NCI-H2196 (cell line): ENCODE measurements at regions not wholly inside any gene's neighbourhood (a gene's known extent, or its start where the extent isn't known, plus 50 kb on each side); places are given as distances from the start of the nearest gene placed in this dataset.

ENCODE experiments used
- DNase-seq: peaks from one replicate; lab custom pipeline; 2025; ENCODE audit not compliant: unreplicated experiment; lab: John Stamatoyannopoulos, UW

DNA sequence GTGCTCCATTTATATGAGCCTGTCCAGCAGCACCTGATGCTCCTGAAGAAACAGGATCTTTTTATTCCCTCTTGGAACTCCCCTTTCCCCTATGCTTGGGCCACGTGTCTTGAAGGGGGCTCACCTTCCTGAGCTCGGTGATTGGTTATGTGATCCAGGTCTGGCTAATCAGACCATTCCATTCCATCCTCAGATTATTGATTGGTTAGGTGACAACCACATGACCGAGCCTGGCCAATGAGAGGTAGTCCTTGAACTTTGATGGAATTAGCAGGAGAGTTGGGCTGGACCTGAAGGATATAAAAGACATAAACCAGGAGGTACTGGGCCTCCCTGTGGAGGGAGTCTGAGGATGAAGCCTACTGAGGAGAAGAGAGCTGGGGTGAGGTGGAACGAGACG, 216.6 kb upstream of the LHX5 start:
- no peak for DNase-seq

DNA sequence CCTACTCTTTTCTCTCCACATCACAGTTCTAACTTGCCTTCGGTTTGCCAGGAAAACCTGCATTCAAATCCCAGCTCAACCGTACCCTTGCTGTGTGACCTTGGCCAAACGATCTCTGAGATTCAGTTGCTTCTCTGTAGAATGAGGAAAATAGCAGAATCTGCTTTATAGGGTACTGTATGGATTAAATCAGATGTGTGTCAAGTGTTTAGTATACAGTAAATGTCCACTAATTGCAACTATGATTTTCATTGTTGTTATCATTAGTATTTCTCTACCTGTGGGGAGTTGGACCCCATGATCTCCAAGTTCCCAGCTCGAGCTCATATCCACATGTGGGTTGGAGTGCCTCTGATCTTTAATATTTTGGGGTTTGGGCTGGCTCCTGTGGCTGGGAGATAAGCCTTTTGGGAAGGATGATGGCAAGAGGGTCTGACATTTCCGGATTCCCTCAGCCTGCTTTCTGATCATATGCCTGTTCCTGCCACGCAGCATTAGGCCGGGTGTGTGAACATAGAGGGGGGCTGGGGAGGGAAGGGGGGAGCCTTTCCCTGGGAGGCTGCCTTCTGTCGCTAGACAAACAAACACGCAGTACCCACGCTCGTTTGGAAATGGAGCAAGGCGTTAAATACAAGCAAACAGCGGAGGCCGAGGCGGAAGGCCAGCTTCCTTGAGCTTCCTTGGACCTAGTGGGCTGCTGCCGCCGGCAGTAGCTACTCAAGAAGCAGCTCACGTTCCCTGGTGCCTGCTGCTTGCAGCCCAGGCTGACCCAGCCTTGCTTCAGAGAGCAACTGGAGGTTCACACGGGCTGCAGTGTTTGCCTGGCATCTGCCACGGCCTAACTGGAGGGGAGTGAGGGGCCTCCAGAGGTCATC, 213.5 kb upstream of the LHX5 start:
- DNase-seq: peak; percentile 7

DNA sequence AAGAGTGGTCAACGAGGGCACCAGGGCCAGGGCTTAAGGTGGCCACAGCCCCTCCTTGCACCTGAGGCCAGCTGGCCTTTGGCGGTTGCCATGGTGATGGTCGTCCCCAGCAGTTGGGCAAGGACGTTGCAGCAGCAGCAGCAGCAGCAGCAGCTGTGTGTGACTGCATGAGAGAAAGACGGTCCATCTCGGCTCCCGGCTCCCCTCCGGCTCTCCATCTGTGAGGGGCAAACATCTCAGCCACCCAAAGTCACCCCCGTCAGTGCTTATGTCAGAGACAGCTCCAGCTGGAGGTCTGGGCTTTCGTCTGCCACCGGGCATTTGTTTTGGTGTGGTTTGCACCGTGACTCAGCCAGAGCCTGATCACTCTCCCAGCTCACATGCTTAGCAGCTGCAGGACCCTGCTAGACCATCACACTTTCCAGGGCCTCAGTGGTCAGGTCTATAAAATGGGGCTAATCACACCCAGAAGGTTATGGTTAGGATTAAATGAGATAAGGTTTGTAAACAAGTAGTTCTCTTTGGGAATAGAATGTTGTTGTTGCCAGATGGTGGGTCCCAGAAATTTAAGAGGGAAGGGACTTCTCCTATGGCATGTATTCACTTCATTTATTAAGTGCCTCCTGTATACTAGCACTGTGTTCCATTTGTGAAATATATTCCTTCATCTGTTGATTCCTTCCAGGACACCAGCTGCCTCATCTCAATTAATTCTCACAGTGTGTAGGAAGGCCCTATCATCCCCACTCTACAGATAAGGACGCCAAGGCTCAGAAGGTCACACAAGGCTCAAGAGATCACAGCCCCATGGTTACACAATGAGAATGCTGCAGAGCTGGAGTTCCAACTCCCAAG, 212.6 kb upstream of the LHX5 start:
- peak; percentile 54 for DNase-seq

DNA sequence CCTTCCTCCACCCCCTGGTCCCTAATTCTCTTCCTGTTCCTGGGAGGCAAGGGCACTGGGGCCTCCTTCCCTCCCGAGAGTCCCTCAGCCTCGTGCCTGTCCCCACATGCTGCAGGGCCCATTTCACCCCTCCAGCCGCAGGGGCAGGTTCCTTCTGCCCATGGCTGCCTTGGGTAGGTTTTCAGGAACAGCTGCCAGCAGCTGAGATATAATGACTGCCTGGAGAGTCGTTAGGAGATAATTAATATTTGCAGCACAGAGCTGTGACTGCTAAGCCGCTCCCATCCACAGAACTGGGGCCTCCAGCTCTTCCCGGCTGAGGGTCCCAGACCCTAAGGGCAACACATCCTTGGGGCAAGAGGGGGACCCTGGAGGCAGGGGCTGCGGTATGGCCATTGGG, 211.9 kb upstream of the LHX5 start:
- peak; percentile 20 for DNase-seq

DNA sequence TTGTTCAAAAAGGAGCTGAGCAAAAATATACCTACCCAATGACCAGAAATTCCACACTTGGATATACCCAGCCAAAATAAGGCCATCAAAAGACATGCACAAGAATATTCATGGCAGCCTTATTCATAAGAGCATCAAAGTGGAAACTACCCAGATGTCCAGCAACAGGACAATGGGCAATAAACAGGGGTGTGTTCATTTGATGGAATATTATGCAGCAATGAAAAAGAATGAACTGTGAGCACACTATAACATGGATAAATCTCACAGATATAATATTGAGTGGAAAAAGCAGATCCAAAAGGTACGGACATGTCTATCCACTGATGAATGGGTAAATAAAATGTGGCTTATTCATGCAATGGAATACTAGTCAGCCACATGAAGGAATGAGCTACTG, 209.2 kb upstream of the LHX5 start:
- no peak for DNase-seq

DNA sequence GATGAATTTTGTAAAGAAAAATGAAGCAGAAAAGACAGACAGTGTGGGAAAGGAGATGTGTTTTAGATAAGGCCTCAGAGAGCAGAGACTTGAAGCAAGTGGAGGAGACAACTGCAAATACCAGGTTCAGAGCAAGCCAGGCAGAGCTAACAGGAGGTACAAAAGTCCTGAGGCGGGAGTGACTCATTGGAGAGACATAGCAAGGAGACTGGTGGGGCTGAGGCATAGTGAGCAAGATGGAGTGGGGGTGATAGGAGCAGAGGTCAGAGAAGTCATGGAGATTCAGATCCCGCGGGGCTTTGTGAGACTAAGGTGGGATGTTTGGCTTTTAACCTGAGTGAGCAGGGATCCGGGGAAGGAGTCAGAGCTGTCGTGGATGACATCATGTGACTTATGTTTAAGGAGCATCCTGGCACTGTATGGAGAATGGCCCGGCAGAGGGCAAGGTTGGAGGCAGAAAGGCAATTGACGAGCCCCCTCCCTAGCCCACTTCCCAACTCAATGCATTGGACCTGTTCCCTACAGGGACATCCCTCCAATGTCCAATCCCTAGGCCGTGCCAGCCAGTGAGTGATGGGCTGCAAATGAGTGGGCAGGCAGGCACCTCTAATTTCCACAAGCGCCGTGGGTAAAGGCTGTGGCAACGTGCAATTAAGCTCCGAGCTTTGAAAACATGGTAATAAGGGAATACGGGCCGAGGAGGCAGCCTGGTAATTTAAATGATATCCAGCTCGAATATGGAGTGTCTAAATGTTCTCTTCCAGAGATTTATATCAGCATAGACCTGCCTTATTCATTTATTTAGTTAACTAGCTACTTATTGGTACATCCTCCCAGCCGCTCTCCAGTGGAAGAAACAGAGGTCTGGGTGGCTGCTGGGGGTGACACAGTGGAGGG, 206.8 kb upstream of the LHX5 start:
- no peak for DNase-seq

DNA sequence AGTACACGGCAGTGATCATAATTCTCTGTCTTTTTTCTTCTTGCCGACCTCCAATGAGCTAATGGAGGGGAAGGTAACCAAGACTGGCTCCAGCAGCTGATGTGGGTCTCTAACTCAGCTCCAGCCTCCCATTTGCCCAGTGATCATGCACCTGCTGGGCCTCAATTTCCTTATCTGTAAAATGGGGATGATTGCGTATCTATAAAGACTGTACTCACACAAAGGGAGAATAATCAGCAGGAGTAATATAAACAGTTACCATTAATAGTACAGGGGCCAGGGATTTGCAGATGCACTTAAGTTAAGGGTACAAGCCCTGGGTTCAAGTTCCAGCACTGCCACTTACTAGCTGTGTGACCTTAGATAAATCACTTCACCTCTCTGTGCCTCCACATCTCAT, 204.9 kb upstream of the LHX5 start:
- no peak for DNase-seq

DNA sequence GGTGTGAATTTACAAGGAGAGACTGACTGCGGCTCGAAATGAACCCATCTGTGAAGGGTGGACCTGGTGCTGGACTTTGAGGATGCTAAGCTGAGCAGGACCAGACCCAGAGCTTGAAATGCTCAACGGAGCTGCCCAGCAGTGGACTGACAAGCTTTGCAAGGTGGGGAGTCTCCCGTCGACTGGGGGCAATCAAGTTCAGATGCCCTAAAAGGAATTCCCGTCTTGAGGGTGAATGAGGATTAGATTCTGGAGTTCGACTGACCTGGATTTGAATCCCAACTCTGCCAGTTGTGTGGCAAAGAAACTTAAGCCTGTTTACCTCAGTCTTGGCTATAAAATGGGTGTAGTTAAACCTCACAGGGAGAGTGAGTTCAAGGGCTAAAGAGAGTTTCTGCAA, 204.4 kb upstream of the LHX5 start:
- DNase-seq: no peak

DNA sequence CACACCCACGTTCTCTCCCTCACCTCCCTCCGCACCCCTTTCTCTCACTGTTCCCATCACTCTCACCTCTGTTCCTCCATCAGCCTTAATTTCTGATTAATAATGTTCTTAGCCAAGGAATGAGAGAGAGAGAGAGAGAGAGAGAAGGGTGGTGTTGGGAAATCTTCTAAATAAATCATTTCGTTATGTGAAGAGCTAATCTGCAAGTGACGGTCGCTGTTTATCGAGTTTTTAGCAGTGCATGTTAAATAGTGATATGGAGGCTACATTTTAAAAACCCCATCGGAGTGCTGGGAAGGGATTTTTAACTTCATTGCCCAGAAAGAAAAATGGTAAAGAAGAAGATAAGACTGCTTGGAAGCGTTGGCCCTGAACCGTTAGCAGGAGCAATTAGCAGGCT, 203.3 kb upstream of the LHX5 start:
- no peak for DNase-seq

DNA sequence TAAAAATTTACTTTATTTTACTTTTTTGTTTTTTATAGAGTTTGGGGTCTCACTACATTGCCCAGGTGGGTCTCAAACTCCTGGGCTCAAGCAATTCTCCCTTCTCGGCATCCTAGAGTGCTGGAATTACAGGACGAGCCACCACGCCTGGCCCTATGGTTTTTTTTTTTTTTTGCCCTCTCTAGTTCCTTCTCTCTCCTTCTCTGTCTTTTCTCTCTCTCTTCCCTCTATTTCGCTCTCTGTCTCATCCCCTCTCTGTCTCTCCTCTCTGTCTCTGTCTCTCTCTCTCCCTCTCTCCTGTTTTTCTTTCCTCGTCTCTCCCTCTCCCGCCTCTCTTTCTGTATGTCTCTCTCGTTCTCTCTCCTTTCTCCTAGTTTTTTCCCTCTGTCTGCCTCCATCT, 202.6 kb upstream of the LHX5 start:
- DNase-seq: no peak

DNA sequence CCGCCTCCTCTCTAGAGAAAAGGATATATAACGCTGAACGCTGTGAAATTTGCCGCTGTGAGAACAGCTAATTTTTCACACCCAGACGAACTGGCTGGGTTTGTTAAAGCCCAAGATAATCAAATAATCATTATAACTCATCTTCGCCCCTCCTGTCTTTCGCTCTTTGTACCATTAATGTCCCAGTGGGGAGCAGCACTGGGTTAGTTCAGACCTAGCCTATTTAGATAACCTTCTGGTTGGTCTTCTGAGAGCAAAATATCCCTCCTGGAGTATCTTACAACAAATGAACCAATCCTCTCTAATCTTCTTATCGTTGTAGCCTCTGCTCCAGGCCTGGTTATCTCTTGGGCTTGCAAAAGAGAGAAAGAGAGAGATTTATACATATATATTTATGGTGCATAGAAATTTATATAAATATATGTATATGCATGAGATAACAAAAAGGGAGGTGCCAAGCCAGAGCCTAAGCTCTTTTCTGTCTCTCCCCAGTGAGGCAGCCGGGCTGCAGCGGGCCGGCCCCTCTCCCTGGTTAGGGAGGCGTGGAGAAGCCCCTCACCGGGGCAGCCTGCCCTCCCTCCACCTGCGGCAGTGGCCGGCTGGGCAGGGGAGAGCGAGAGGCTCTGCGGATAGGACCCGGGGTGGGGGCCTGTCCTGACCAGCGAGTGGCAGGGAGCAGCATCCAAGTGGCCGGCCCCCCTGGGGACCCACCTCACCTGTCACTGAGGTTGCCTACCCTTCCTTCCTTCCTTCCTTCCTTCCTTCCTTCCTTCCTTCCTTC, 202.0 kb upstream of the LHX5 start:
- no peak for DNase-seq

DNA sequence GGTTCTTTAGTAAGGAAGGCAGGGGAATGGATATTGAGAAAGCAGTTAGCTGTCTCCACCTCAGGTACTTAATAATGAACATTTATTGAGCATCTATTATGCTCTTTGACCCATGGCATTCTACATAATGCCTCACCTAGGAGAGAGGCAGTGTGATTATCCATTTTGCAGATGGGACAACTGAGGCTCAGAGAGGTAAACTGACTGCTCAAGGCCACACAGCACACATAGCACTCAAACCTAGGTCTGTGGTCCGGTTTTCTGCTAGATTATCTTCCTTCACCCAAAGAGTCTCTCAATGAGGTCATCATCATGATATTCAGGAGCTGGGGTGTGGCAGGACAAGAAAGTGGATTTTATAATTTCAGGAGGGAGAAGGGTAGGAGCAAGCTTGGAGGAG, 199.1 kb upstream of the LHX5 start:
- no peak for DNase-seq

DNA sequence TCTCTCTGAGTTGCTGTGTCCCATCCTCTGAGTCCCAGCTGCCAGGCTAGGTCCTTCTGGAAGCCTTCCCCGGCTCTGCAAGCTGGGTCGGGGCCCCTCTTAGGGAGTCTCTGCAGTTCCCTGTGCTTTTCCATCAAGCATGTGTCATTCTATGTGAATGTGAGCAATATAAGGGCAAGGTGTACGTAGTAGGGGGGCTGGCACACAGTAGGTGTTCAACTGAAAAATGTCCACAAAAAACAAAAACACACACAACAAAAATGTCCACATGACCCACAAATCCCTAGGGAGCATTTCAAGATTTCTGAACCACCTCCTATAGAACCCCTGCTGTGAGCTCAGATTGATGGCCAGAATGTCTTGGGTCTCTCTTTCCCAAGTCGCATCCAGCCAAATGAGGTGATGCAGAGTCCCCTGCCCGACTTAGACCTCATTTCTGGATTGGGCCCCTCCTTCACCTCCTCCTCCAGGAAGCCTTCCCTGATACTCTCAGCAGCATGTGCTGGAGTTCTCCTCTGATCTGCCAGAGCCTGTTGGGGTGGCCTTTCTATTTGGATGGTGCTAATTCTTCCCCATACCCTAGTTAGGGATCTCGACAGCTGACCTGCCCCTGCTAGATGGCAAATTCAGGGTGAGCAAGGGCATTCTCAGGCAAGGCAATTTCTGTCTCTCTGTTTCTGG, 196.1 kb upstream of the LHX5 start:
- no peak for DNase-seq

DNA sequence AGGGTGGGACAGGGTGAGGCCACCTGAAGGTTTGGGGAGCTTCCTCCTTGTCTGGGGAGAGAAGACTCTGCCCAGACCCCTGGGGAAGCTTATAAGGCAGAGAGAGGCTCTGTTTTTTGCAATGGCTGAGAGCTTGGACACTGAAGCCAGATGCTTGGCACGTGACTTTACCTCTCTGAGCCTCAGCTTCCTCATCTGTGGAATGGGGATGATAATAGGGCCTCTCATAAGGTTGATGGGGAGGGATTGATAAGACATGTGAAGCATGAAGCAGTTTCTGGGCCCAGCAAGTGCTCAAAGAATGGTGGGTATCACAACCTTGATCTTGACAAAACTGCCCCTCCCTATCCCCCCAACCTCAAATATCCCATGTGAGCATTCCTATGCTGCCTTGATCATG, 195.4 kb upstream of the LHX5 start:
- DNase-seq: no peak

DNA sequence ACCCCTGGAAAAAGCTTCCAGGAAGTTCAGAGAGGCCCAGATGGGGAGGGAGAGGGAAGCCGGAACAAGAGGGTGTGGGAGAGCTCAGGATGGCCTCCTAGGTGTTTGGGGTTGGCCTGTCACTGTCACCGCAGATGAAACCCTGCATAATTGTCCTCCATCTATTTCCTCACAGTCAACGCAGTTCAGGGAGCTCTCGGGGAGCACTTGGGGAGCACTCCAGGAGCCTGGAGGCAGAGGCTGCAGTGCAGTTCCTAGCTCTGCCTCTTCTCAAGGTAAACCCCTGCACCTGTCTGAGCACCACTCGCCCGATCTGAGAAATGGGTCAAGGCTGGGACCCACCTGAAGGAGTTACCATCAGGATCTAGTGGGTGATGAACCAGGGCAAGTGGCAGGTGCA, 194.6 kb upstream of the LHX5 start:
- no peak for DNase-seq

DNA sequence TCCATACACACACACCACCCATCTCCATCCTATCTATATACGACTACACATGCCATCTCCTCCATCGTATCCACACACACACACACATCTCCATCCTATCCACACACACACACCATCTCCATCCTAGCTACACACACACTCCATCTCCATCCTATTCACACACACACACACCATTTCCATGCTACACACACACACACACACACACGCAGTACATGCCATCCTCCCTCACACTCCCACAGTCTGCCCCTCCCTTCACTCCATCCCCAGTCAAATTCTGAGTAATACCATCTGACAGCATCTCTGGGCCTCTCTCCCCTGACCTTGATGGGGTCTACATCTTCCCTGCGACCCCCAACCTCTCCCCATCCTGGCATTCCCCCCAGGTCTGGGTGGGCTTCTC, 193.8 kb upstream of the LHX5 start:
- DNase-seq: no peak

DNA sequence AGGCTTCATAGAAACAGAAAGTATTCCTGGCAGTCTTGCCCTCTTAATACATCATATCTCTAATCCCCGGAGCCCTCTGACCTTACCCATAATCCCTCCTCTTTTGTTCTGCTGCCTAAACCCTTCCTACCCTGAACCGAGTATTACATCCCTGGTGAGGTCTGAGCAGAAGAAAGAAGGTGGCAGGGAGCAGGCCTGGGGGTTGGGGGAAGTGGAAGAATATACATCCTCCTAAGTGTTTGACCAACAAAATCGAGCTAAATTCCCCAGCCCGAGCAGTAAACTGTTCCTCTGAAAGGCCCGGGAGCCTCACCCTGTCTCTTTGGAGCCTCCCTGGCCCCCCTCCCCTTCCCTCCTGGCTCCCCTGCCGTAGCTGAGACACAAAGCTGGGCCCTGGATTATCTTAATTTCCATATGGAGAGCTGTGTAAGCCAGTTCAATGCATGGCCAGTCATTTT, 192.6 kb upstream of the LHX5 start:
- no peak for DNase-seq

DNA sequence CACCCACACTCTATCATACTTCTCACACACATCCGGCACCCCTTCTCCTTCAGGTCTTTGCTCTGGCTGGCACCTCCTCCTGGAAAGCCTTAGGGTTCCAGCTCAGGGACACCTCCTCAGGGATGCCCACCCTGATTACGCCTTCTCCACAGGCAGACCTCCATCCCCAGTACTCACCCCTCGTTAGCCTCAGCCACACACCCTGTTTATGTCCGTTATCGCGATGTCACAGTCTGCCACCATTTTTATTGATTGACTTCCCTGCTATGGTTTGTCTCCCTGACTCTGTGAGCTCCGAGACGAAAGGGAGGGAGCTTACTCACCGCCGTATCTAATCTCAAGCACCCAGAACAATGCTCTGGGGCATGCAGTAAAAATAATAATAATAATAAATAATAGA, 191.7 kb upstream of the LHX5 start:
- no peak for DNase-seq

DNA sequence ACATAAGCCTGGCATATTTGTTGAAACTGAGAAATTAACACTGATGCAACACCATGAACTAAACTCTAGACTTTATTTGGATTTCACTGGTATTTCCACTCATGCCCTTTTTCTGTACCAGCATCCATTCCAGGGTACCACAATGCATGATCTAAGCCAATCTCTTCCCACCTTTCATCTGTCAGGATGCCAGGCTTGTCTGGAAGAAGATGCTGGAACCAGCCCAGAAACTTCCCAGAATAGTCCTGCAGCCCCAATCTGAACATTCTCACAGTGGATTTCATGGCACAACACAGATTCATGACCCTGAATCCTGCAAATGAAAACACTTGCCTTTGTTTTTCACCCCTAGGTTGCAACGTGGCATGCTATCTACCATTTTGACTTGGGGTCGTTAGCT, 189.3 kb upstream of the LHX5 start:
- no peak for DNase-seq

DNA sequence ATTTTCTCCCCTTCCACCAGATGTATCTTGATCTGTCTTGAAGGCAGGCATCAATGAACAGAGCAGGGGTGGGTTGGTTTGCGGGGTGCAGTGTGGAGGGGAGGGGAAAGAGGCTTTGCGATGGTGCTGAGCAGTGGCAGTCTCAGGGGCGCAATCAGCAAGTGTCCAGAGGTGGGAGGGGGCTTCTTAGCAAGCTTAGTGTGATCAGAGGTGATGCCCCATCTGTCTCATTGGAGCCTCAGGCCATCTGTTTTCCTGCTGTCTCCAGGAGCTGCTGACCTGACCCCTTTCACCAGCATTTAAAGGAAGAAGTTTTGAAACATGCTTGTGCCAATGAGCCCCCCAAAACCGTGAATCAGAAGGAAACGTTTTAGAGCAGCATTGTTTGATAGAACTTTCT, 187.7 kb upstream of the LHX5 start:
- no peak for DNase-seq
